Loucy (cell line): ENCODE measurements at regions not wholly inside any gene's neighbourhood (a gene's known extent, or its start where the extent isn't known, plus 50 kb on each side); places are given as distances from the start of the nearest gene placed in this dataset.

Source experiments
- CTCF ChIP-seq: fragments of 200-600 bp; sonication (generic); conservative IDR thresholded peaks from 2 replicates; pipeline ENCODE4 v1.5.1; 2014; ENCODE audit warnings: mild to moderate bottlenecking, antibody characterized with exemption, low read length
- EZH2phosphoT487 ChIP-seq: fragments of 200-600 bp; IDR thresholded peaks from 2 replicates; pipeline ENCODE4 v1.6.1; 2018; ENCODE audit warnings: antibody characterized with exemption, mild to moderate bottlenecking, moderate library complexity, borderline replicate concordance

DNA sequence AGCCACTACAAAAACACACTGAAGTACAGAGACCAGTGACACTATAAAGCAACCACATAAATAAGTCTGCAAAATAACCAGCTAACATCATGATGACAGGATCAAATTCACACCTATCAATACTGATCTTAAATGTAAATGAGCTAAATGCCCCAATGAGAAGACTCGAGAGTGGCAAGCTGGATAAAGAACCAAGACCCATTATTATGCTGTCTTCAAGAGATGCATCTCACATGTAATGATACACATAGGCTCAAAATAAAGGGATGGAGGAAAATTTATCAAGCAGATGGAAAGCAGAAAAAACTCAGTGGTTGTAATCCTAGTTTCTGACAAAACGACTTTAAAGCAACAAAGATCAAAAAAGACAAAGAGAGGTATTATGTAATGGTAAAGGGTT is 138.1 kb upstream of the PLN start:
- TF ChIP-seq CTCF = no peak
- no peak for TF ChIP-seq EZH2phosphoT487
